H1 (cell line): ENCODE measurements at regions not wholly inside any gene's neighbourhood (a gene's known extent, or its start where the extent isn't known, plus 50 kb on each side); places are given as distances from the start of the nearest gene placed in this dataset.

Source experiments
- BACH1 ChIP-seq: IDR thresholded peaks from 2 replicates; pipeline ENCODE4 v1.6.1; 2012; ENCODE audit warnings: low read length, improper control_type of control experiment
- CTCF ChIP-seq, 3 experiments: IDR thresholded peaks; 1 replicate in 2 of 3; 2 replicates in 1 of 3; pipeline versions ENCODE4 v1.5.1 to v1.6.1; 2011; ENCODE audit warnings: low read length in 3 of 3, mild to moderate bottlenecking in 3 of 3, inconsistent platforms in 2 of 3, low read depth in 1 of 3, moderate library complexity in 1 of 3; ENCODE audit not compliant: insufficient read depth in 1 of 3; ENCODE audit errors: control extremely low read depth in 1 of 3
- HDAC2 ChIP-seq, 2 experiments: fragments of 300-600 bp in 1 of 2; sonication (generic) in 1 of 2; IDR thresholded peaks; 2 replicates each; pipeline ENCODE4 v1.6.1; 2011 to 2012; ENCODE audit warnings: low read depth in 2 of 2, low read length in 2 of 2, mild to moderate bottlenecking in 2 of 2, moderate library complexity in 2 of 2, borderline replicate concordance in 1 of 2, inconsistent platforms in 1 of 2
- PHF8 ChIP-seq: fragments of 200-600 bp; sonication (generic); conservative IDR thresholded peaks from 2 replicates; pipeline ENCODE4 v1.7.1; 2012; ENCODE audit warnings: low read depth, mild to moderate bottlenecking, inconsistent platforms, low read length, moderate library complexity
- SAP30 ChIP-seq: fragments of 300-600 bp; sonication (generic); IDR thresholded peaks from 2 replicates; pipeline ENCODE4 v1.7.1; 2012; ENCODE audit warnings: low read length, moderate library complexity, mild to moderate bottlenecking, inconsistent platforms; ENCODE audit not compliant: insufficient read depth, insufficient replicate concordance

- TF ChIP-seq CTCF (IDR thresholded peaks at IDR 0.05; ENCODE audit: control extremely low read depth in 1 of 3, insufficient read depth in 1 of 3, low read depth in 1 of 3, low read length in 3 of 3) (no peak), PHF8 (no peak), BACH1 (no peak), SAP30 (no peak), HDAC2 (IDR thresholded peaks at IDR 0.05; ENCODE audit: borderline replicate concordance in 1 of 2, low read depth in 2 of 2, low read length in 2 of 2) (no peak)
- TF ChIP-seq, all 59 proteins: peak for 0
These were observed 263.5 kb downstream of the TFAP2A start (continued) for GRCh38 chr6:10151144-10151915.
